GM23338 (cell line): ENCODE measurements at regions not wholly inside any gene's neighbourhood (a gene's known extent, or its start where the extent isn't known, plus 50 kb on each side); places are given as distances from the start of the nearest gene placed in this dataset.

Source experiments
- ATAC-seq: fragments of 200-7000 bp; cut with Tn5 transposase; 3 replicates; pipeline ENCODE4 v1.9.1; 2020
- DNase-seq: peaks from one replicate; pipeline ENCODE4 v3.0.0-alpha.2; 2015; ENCODE audit warnings: low spot score
- H2AFZ ChIP-seq: fragments of 200-600 bp; sonication (generic); 2 replicates; pipeline ENCODE4 v1.8.0; 2016; ENCODE audit warnings: antibody characterized with exemption, mild to moderate bottlenecking, moderate library complexity
- H3F3A ChIP-seq: fragments of 200-600 bp; sonication (generic); replicated peaks from 2 replicates; pipeline ENCODE4 v1.8.0; 2017; ENCODE audit warnings: antibody characterized with exemption, mixed run types, low read depth
- H3K27ac ChIP-seq: fragments of 200-600 bp; sonication (generic); 2 replicates; pipeline ENCODE4 v1.6.1; 2016; ENCODE audit warnings: low read depth
- H3K27me3 ChIP-seq: fragments of 200-600 bp; sonication (generic); 2 replicates; pipeline ENCODE4 v1.8.0; 2016; ENCODE audit warnings: mild to moderate bottlenecking, mixed run types, moderate library complexity; ENCODE audit not compliant: insufficient read depth
- H3K36me3 ChIP-seq: fragments of 200-600 bp; sonication (generic); 2 replicates; pipeline ENCODE4 v1.8.0; 2016; ENCODE audit warnings: mild to moderate bottlenecking; ENCODE audit not compliant: insufficient read depth
- H3K4me1 ChIP-seq: fragments of 200-600 bp; sonication (generic); 2 replicates; pipeline ENCODE4 v1.8.0; 2016; ENCODE audit warnings: mild to moderate bottlenecking, moderate library complexity; ENCODE audit not compliant: insufficient read depth
- H3K4me2 ChIP-seq: fragments of 200-600 bp; sonication (generic); 2 replicates; pipeline ENCODE4 v1.7.1; 2017; ENCODE audit warnings: mixed run types
- H3K4me3 ChIP-seq: fragments of 200-600 bp; sonication (generic); 2 replicates; pipeline ENCODE4 v1.6.1; 2016; ENCODE audit warnings: mixed run types
- H3K79me2 ChIP-seq: fragments of 200-600 bp; sonication (generic); replicated peaks from 2 replicates; pipeline ENCODE4 v1.8.0; 2017; ENCODE audit warnings: mild to moderate bottlenecking; ENCODE audit not compliant: insufficient read depth
- H3K9me2 ChIP-seq: fragments of 200-600 bp; sonication (generic); 2 replicates; pipeline ENCODE4 v1.8.0; 2017; ENCODE audit not compliant: insufficient read depth
- H4K20me1 ChIP-seq: fragments of 200-600 bp; sonication (generic); replicated peaks from 2 replicates; pipeline ENCODE4 v1.8.0; 2017; ENCODE audit warnings: mild to moderate bottlenecking; ENCODE audit not compliant: insufficient read depth
- H3K27ac Mint-ChIP-seq: 2 replicates; pipeline ENCODE4 v1.8.0; 2020; ENCODE audit warnings: inconsistent platforms, mild to moderate bottlenecking, moderate library complexity, mixed read lengths
- H3K27me3 Mint-ChIP-seq: 3 replicates; pipeline ENCODE4 v1.8.0; 2022; ENCODE audit warnings: low read depth, mild to moderate bottlenecking, moderate library complexity, mixed read lengths, inconsistent platforms; ENCODE audit not compliant: insufficient read depth, poor library complexity
- H3K36me3 Mint-ChIP-seq: 3 replicates; pipeline ENCODE4 v1.8.0; 2021; ENCODE audit warnings: low read depth, mild to moderate bottlenecking, inconsistent platforms, moderate library complexity, mixed read lengths
- H3K4me1 Mint-ChIP-seq: 3 replicates; pipeline ENCODE4 v1.8.0; 2020; ENCODE audit warnings: mild to moderate bottlenecking, inconsistent platforms, mixed read lengths
- H3K4me3 Mint-ChIP-seq: 3 replicates; pipeline ENCODE4 v1.8.0; 2021; ENCODE audit warnings: moderate library complexity, mild to moderate bottlenecking, inconsistent platforms, mixed read lengths
- H3K9me3 Mint-ChIP-seq: 3 replicates; pipeline ENCODE4 v1.8.0; 2020; ENCODE audit warnings: moderate library complexity, mild to moderate bottlenecking, inconsistent platforms, mixed read lengths
- CREB1 ChIP-seq: fragments of 250-450 bp; sonication (Bioruptor Pico); IDR thresholded peaks from 2 replicates; pipeline ENCODE4 v1.5.0; 2020; ENCODE audit warnings: low read depth, mild to moderate bottlenecking, moderate library complexity
- EZH2 ChIP-seq: fragments of 200-600 bp; sonication (generic); IDR thresholded peaks from one replicate; pipeline ENCODE4 v1.8.0; 2017; ENCODE audit warnings: antibody characterized with exemption, mild to moderate bottlenecking, low read depth; ENCODE audit not compliant: unreplicated experiment
- EZH2phosphoT487 ChIP-seq: fragments of 200-600 bp; sonication (generic); IDR thresholded peaks from one replicate; pipeline ENCODE4 v1.8.1; 2018; ENCODE audit warnings: antibody characterized with exemption; ENCODE audit not compliant: unreplicated experiment
- NANOG ChIP-seq: IDR thresholded peaks from 2 replicates; pipeline ENCODE4 v1.6.1; 2016; ENCODE audit warnings: antibody characterized with exemption, borderline replicate concordance
- POLR2AphosphoS5 ChIP-seq: IDR thresholded peaks from 2 replicates; pipeline ENCODE4 v1.6.1; 2016; ENCODE audit warnings: antibody characterized with exemption, low read depth
- REST ChIP-seq: IDR thresholded peaks from one replicate; pipeline ENCODE4 v1.6.1; 2018; ENCODE audit warnings: antibody characterized with exemption; ENCODE audit not compliant: unreplicated experiment
- STAT1 ChIP-seq: IDR thresholded peaks from one replicate; pipeline ENCODE4 v1.6.1; 2016; ENCODE audit warnings: antibody characterized with exemption; ENCODE audit not compliant: unreplicated experiment
- ZNF114 ChIP-seq: fragments of 250-450 bp; sonication (Bioruptor Pico); IDR thresholded peaks from 2 replicates; pipeline ENCODE4 v1.5.0; 2020; ENCODE audit warnings: mild to moderate bottlenecking, moderate library complexity
- ZNF331 ChIP-seq: fragments of 250-450 bp; sonication (Bioruptor Pico); IDR thresholded peaks from 2 replicates; pipeline ENCODE4 v1.5.0; 2020; ENCODE audit warnings: low read depth, mild to moderate bottlenecking, moderate library complexity
- ZNF462 ChIP-seq: fragments of 250-450 bp; sonication (Bioruptor Pico); IDR thresholded peaks from 2 replicates; pipeline ENCODE4 v1.5.0; 2020; ENCODE audit warnings: mild to moderate bottlenecking, moderate library complexity
- TF ChIP-seq, protein P1 (sequence below), 2 experiments: fragments of 200-600 bp in 1 of 2; sonication (generic) in 1 of 2; conservative IDR thresholded peaks; 2 replicates each; pipeline versions ENCODE4 v1.5.1 to v1.6.1; 2016 to 2017; ENCODE audit warnings: antibody characterized with exemption in 2 of 2, low read depth in 2 of 2, mild to moderate bottlenecking in 2 of 2, moderate library complexity in 1 of 2
- TF ChIP-seq, protein P2 (sequence below): IDR thresholded peaks from 2 replicates; pipeline ENCODE4 v1.6.1; 2016; ENCODE audit warnings: antibody characterized with exemption

DNA sequence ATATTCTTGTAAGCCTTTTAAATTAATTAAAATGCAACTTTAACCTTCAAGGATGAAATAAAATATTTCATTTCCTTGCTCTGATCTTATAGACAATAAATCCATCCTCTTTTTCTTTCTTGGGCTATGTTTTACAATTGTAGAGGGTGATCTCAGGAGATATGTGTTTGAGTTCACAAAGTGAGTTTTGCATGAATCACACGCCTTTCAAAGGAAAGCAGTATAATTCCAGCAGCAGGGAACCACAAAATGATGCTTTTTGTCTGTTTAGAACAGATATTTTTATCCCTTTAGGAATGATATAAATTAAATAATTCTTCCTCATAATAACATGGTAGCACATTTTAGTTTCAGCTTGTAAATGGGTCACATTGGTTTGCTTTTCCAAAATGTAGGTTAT, 191.2 kb downstream of the SEMA6D start:
- H3K27me3 Mint-ChIP-seq = no peaks in the 10 kb centered on the region
- H3K27ac ChIP-seq = no peak overlapping the region

More for the DNA sequence above, 191.2 kb downstream of the SEMA6D start:
- no peaks in the 10 kb centered on the region for H3K9me2 ChIP-seq
- no peak overlapping the region for H3K4me2 ChIP-seq
- DNase-seq (no peak), ATAC-seq (no peak)
- H3F3A ChIP-seq = no peaks in the 10 kb centered on the region
- no peak overlapping the region for H2AFZ ChIP-seq
- Mint-ChIP-seq H3K9me3 (peaks cover 20% of the 10 kb centered on the region), H3K4me3 (no peak overlapping the region), H3K4me1 (no peaks in the 10 kb centered on the region), H3K36me3 (peaks cover 13% of the 10 kb centered on the region), H3K27ac (no peak overlapping the region)
- H3K27me3 ChIP-seq = no peaks in the 10 kb centered on the region
- H3K79me2 ChIP-seq = no peaks in the 10 kb centered on the region
- H3K4me3 ChIP-seq = no peak overlapping the region
- TF ChIP-seq, protein P1, sequence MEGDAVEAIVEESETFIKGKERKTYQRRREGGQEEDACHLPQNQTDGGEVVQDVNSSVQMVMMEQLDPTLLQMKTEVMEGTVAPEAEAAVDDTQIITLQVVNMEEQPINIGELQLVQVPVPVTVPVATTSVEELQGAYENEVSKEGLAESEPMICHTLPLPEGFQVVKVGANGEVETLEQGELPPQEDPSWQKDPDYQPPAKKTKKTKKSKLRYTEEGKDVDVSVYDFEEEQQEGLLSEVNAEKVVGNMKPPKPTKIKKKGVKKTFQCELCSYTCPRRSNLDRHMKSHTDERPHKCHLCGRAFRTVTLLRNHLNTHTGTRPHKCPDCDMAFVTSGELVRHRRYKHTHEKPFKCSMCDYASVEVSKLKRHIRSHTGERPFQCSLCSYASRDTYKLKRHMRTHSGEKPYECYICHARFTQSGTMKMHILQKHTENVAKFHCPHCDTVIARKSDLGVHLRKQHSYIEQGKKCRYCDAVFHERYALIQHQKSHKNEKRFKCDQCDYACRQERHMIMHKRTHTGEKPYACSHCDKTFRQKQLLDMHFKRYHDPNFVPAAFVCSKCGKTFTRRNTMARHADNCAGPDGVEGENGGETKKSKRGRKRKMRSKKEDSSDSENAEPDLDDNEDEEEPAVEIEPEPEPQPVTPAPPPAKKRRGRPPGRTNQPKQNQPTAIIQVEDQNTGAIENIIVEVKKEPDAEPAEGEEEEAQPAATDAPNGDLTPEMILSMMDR (conservative IDR thresholded peaks at IDR 0.05; ENCODE audit: low read depth in 2 of 2) = no peak
- no peak for TF ChIP-seq STAT1
- TF ChIP-seq, protein P2, sequence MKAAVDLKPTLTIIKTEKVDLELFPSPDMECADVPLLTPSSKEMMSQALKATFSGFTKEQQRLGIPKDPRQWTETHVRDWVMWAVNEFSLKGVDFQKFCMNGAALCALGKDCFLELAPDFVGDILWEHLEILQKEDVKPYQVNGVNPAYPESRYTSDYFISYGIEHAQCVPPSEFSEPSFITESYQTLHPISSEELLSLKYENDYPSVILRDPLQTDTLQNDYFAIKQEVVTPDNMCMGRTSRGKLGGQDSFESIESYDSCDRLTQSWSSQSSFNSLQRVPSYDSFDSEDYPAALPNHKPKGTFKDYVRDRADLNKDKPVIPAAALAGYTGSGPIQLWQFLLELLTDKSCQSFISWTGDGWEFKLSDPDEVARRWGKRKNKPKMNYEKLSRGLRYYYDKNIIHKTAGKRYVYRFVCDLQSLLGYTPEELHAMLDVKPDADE = no peak
- TF ChIP-seq ZNF114 (CRISPR knock-in tag) = no peak
- no peak for TF ChIP-seq ZNF462
- TF ChIP-seq CREB1 (CRISPR knock-in tag) = no peak
- TF ChIP-seq POLR2AphosphoS5 = no peak
- TF ChIP-seq ZNF331 (CRISPR knock-in tag) = no peak
- TF ChIP-seq EZH2phosphoT487 = no peak
- TF ChIP-seq EZH2 = no peak
- TF ChIP-seq NANOG = no peak
- no peak for TF ChIP-seq REST
- H4K20me1 ChIP-seq = no peaks in the 10 kb centered on the region; the same call in 1 of the 2 replicates
- no peaks in the 10 kb centered on the region for H3K4me1 ChIP-seq
- H3K36me3 ChIP-seq = no peaks in the 10 kb centered on the region
